Rectal smooth muscle tissue (tissue), 1 donor: ENCODE measurements at regions not wholly inside any gene's neighbourhood (a gene's known extent, or its start where the extent isn't known, plus 50 kb on each side); places are given as distances from the start of the nearest gene placed in this dataset.
"Not testable (repeated sequence)": the region's sequence is repeated elsewhere in the genome, so short reads cannot be mapped to it uniquely, and the experiment has no call there.

Experiments
- H3K27ac ChIP-seq: one replicate; pipeline ENCODE4 v1.7.0; 2013; ENCODE audit warnings: low read depth, low read length, inconsistent platforms
- H3K27me3 ChIP-seq: one replicate; pipeline ENCODE4 v1.7.0; 2013; ENCODE audit warnings: low read length; ENCODE audit not compliant: control insufficient read depth, insufficient read depth
- H3K36me3 ChIP-seq: one replicate; pipeline ENCODE4 v1.7.0; 2013; ENCODE audit warnings: low read length; ENCODE audit not compliant: control insufficient read depth, insufficient read depth
- H3K4me1 ChIP-seq: one replicate; pipeline ENCODE4 v1.7.0; 2013; ENCODE audit warnings: low read length; ENCODE audit not compliant: control insufficient read depth, insufficient read depth
- H3K4me3 ChIP-seq: one replicate; pipeline ENCODE4 v1.7.0; 2013; ENCODE audit warnings: low read length
- H3K9ac ChIP-seq: one replicate; pipeline ENCODE4 v1.7.0; 2013; ENCODE audit warnings: low read length

GRCh38 chr4:188396037-188396436 lies 256.8 kb downstream of the TRIML1 start:
- H3K9ac ChIP-seq: no peak overlapping the region
- H3K27me3 ChIP-seq: no peaks in the 10 kb centered on the region
- H3K27ac ChIP-seq: no peak overlapping the region
- no peaks in the 10 kb centered on the region for H3K36me3 ChIP-seq
- no peak overlapping the region for H3K4me3 ChIP-seq
- no peaks in the 10 kb centered on the region for H3K4me1 ChIP-seq

- Histone ChIP-seq H3K27me3 (no peaks in the 10 kb centered on the region), H3K4me1 (no peaks in the 10 kb centered on the region)
Observed at GRCh38 chr4:188399834-188400233, 260.6 kb downstream of the TRIML1 start.

GRCh38 chr4:188400451-188400850 lies 261.2 kb downstream of the TRIML1 start:
- Histone ChIP-seq H3K27ac (no peak overlapping the region), H3K4me3 (no peak overlapping the region), H3K36me3 (no peaks in the 10 kb centered on the region), H3K4me1 (no peaks in the 10 kb centered on the region), H3K27me3 (no peaks in the 10 kb centered on the region), H3K9ac (no peak overlapping the region)

More at GRCh38 chr4:188399834-188400233, 260.6 kb downstream of the TRIML1 start:
- no peak overlapping the region for H3K4me3 ChIP-seq
- H3K9ac ChIP-seq: no peak overlapping the region
- no peaks in the 10 kb centered on the region for H3K36me3 ChIP-seq
- no peak overlapping the region for H3K27ac ChIP-seq

GRCh38 chr4:188403272-188403671 lies 264.0 kb downstream of the TRIML1 start:
- Histone ChIP-seq H3K27ac (no peak overlapping the region), H3K9ac (no peak overlapping the region), H3K27me3 (no peaks in the 10 kb centered on the region), H3K4me3 (no peak overlapping the region), H3K4me1 (no peaks in the 10 kb centered on the region), H3K36me3 (no peaks in the 10 kb centered on the region)

- not testable (repeated sequence) for H3K9ac ChIP-seq, H3K4me1 ChIP-seq, H3K4me3 ChIP-seq, H3K27ac ChIP-seq, H3K27me3 ChIP-seq, H3K36me3 ChIP-seq
Observed at GRCh38 chr4:188405071-188405835, 266.0 kb downstream of the TRIML1 start.

GRCh38 chr4:188408244-188409030 lies 269.2 kb downstream of the TRIML1 start:
- no peak overlapping the region for H3K27ac ChIP-seq
- H3K9ac ChIP-seq: no peak overlapping the region
- no peaks in the 10 kb centered on the region for H3K27me3 ChIP-seq
- no peak overlapping the region for H3K4me3 ChIP-seq
- no peaks in the 10 kb centered on the region for H3K4me1 ChIP-seq
- no peaks in the 10 kb centered on the region for H3K36me3 ChIP-seq

- Histone ChIP-seq H3K9ac (no peak overlapping the region), H3K27ac (no peak overlapping the region), H3K4me3 (no peak overlapping the region), H3K4me1 (no peaks in the 10 kb centered on the region), H3K27me3 (no peaks in the 10 kb centered on the region), H3K36me3 (no peaks in the 10 kb centered on the region)
Observed at GRCh38 chr4:188409851-188410250, 270.6 kb downstream of the TRIML1 start.

- Histone ChIP-seq H3K4me1 (no peaks in the 10 kb centered on the region), H3K27ac (no peak overlapping the region), H3K36me3 (no peaks in the 10 kb centered on the region), H3K27me3 (no peaks in the 10 kb centered on the region), H3K9ac (no peak overlapping the region), H3K4me3 (no peak overlapping the region)
Observed at GRCh38 chr4:188411805-188412204, 272.6 kb downstream of the TRIML1 start.

GRCh38 chr4:188412499-188412898 lies 273.3 kb downstream of the TRIML1 start:
- Histone ChIP-seq H3K4me3 (no peak overlapping the region), H3K4me1 (no peaks in the 10 kb centered on the region), H3K9ac (no peak overlapping the region), H3K27me3 (no peaks in the 10 kb centered on the region), H3K36me3 (no peaks in the 10 kb centered on the region), H3K27ac (no peak overlapping the region)

- no peaks in the 10 kb centered on the region for H3K4me1 ChIP-seq
Observed at GRCh38 chr4:188414441-188414840, 275.2 kb downstream of the TRIML1 start.

GRCh38 chr4:188417181-188417580 lies 277.9 kb downstream of the TRIML1 start:
- H3K4me3 ChIP-seq: no peak overlapping the region
- H3K27ac ChIP-seq: no peak overlapping the region
- no peaks in the 10 kb centered on the region for H3K36me3 ChIP-seq
- no peaks in the 10 kb centered on the region for H3K4me1 ChIP-seq
- H3K27me3 ChIP-seq: no peaks in the 10 kb centered on the region
- no peak overlapping the region for H3K9ac ChIP-seq

More at GRCh38 chr4:188414441-188414840, 275.2 kb downstream of the TRIML1 start:
- Histone ChIP-seq H3K4me3 (no peak overlapping the region), H3K27me3 (no peaks in the 10 kb centered on the region), H3K9ac (no peak overlapping the region), H3K36me3 (no peaks in the 10 kb centered on the region), H3K27ac (no peak overlapping the region)

- Histone ChIP-seq H3K27me3 (no peaks in the 10 kb centered on the region), H3K27ac (no peak overlapping the region), H3K36me3 (no peaks in the 10 kb centered on the region), H3K9ac (no peak overlapping the region), H3K4me1 (no peaks in the 10 kb centered on the region), H3K4me3 (no peak overlapping the region)
Observed at GRCh38 chr4:188423039-188423438, 283.8 kb downstream of the TRIML1 start.
